Endodermal cell (in vitro differentiated cells): ENCODE measurements at regions not wholly inside any gene's neighbourhood (a gene's known extent, or its start where the extent isn't known, plus 50 kb on each side); places are given as distances from the start of the nearest gene placed in this dataset.

ENCODE experiments used
- DNase-seq: peaks from one replicate; pipeline ENCODE4 v3.0.0-alpha.2; 2017
- H3K27ac ChIP-seq: 2 replicates; pipeline ENCODE4 v1.5.1; 2013; ENCODE audit warnings: mild to moderate bottlenecking, low read depth, low read length, moderate library complexity
- H3K27me3 ChIP-seq: 2 replicates; pipeline ENCODE4 v1.6.1; 2013; ENCODE audit warnings: mild to moderate bottlenecking, low read length, moderate library complexity; ENCODE audit not compliant: insufficient read depth, control insufficient read depth, poor library complexity, severe bottlenecking
- H3K36me3 ChIP-seq: 2 replicates; pipeline ENCODE4 v1.7.0; 2013; ENCODE audit warnings: mild to moderate bottlenecking, low read length, moderate library complexity; ENCODE audit not compliant: control insufficient read depth, insufficient read depth
- H3K4me1 ChIP-seq: one replicate; pipeline ENCODE4 v1.7.0; 2013; ENCODE audit warnings: low read length; ENCODE audit not compliant: control insufficient read depth, insufficient read depth
- H3K4me3 ChIP-seq: 2 replicates; pipeline ENCODE4 v1.5.1; 2013; ENCODE audit warnings: mild to moderate bottlenecking, low read length, moderate library complexity
- H3K9ac ChIP-seq: 2 replicates; pipeline ENCODE4 v1.6.1; 2013; ENCODE audit warnings: mild to moderate bottlenecking, low read length, moderate library complexity; ENCODE audit not compliant: poor library complexity, severe bottlenecking; ENCODE audit errors: extremely low read depth
- H3K9me3 ChIP-seq: 2 replicates; pipeline ENCODE4 v1.6.1; 2013; ENCODE audit warnings: mild to moderate bottlenecking, low read length, moderate library complexity; ENCODE audit not compliant: control insufficient read depth
- H3K27ac Mint-ChIP-seq: 2 replicates; pipeline ENCODE4 v1.8.0; 2020; ENCODE audit warnings: mixed read lengths
- H3K27me3 Mint-ChIP-seq: 2 replicates; pipeline ENCODE4 v1.8.0; 2021; ENCODE audit warnings: mild to moderate bottlenecking, mixed read lengths; ENCODE audit not compliant: insufficient read depth
- H3K36me3 Mint-ChIP-seq: 2 replicates; pipeline ENCODE4 v1.8.0; 2020; ENCODE audit warnings: low read depth, mixed read lengths
- H3K4me1 Mint-ChIP-seq: 2 replicates; pipeline ENCODE4 v1.8.0; 2020; ENCODE audit warnings: mixed read lengths
- H3K4me3 Mint-ChIP-seq: 2 replicates; pipeline ENCODE4 v1.8.0; 2020; ENCODE audit warnings: mild to moderate bottlenecking, moderate library complexity, mixed read lengths
- H3K9me3 Mint-ChIP-seq: 2 replicates; pipeline ENCODE4 v1.8.0; 2020; ENCODE audit warnings: mild to moderate bottlenecking, mixed read lengths
- WGBS, 2 experiments: methylation state at CpG; one replicate each; pipeline versions ENCODE4 v1.1.5 to v1.1.7; 2013; ENCODE audit warnings: missing lambda C conversion rate in 2 of 2, mixed read lengths in 1 of 2; ENCODE audit not compliant: insufficient coverage in 1 of 2, insufficient read length in 1 of 2; 5-methylcytosine and 5-hydroxymethylcytosine counted together
- TF ChIP-seq, protein P1 (sequence below): fragments of 200-600 bp; sonication (generic); conservative IDR thresholded peaks from 2 replicates; pipeline ENCODE4 v1.5.0; 2021; ENCODE audit warnings: antibody characterized with exemption, mild to moderate bottlenecking

DNA sequence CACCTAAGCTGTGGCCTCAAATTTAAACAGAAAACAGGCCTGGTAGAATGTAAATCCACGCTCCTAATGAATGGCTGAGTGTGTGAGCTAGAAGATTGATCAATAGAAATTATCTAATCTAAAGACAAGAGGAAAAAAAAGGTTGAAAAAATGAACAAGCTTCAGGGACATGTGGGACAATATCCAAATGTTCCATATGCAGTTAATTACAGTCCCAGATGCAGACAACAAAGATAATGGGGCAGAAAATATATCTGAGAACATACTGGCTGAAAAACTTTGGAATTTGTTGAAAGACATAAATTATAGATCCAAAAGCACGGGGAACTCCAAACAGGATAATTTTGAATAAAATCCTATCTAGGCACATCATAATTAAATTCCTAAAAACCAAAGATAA lies 186.7 kb upstream of the SIX2 start:
- Histone ChIP-seq H3K9me3 (no peaks in the 10 kb centered on the region), H3K4me3 (no peak overlapping the region), H3K9ac (no peak overlapping the region), H3K27me3 (no peaks in the 10 kb centered on the region), H3K36me3 (no peaks in the 10 kb centered on the region), H3K27ac (no peak overlapping the region), H3K4me1 (no peaks in the 10 kb centered on the region)
- H3K9me3 Mint-ChIP-seq = no peaks in the 10 kb centered on the region
- no peak overlapping the region for H3K27ac Mint-ChIP-seq
- no peaks in the 10 kb centered on the region for H3K36me3 Mint-ChIP-seq
- H3K4me1 Mint-ChIP-seq = peaks cover 13% of the 10 kb centered on the region
- WGBS, 2 experiments = 89 to 100% methylated on average over 1 to 2 of the region's 2 CpGs
- no peak for DNase-seq
- no peaks in the 10 kb centered on the region for H3K27me3 Mint-ChIP-seq
- no peak overlapping the region for H3K4me3 Mint-ChIP-seq
- TF ChIP-seq, protein P1, sequence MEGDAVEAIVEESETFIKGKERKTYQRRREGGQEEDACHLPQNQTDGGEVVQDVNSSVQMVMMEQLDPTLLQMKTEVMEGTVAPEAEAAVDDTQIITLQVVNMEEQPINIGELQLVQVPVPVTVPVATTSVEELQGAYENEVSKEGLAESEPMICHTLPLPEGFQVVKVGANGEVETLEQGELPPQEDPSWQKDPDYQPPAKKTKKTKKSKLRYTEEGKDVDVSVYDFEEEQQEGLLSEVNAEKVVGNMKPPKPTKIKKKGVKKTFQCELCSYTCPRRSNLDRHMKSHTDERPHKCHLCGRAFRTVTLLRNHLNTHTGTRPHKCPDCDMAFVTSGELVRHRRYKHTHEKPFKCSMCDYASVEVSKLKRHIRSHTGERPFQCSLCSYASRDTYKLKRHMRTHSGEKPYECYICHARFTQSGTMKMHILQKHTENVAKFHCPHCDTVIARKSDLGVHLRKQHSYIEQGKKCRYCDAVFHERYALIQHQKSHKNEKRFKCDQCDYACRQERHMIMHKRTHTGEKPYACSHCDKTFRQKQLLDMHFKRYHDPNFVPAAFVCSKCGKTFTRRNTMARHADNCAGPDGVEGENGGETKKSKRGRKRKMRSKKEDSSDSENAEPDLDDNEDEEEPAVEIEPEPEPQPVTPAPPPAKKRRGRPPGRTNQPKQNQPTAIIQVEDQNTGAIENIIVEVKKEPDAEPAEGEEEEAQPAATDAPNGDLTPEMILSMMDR = no peak

DNA sequence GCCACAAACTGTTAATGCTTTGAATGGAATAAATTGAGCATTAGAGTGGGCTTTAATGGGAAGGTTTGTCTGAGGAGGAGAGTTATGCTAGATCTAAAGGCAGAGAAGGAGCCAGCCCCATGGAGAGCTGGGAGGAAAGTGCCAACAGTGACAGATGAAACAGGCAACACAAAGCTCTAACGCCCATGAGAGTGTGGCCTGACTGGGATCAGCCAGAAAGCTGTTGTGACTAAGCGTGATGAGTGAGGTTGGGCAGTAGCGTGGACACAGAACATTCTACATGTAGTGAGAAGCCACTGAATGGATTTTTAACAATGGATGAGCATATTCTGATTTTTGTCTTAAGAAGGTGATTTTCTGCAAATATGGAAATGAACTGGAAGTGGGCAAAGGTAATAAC lies 185.3 kb upstream of the SIX2 start:
- Histone ChIP-seq H3K4me3 (no peak overlapping the region), H3K27ac (no peak overlapping the region), H3K9ac (no peak overlapping the region), H3K9me3 (no peaks in the 10 kb centered on the region), H3K27me3 (no peaks in the 10 kb centered on the region), H3K36me3 (no peaks in the 10 kb centered on the region), H3K4me1 (no peaks in the 10 kb centered on the region)
- Mint-ChIP-seq H3K4me1 (peaks cover 13% of the 10 kb centered on the region), H3K36me3 (no peaks in the 10 kb centered on the region), H3K9me3 (no peaks in the 10 kb centered on the region), H3K4me3 (no peak overlapping the region), H3K27me3 (peaks cover 6% of the 10 kb centered on the region), H3K27ac (no peak overlapping the region)
- TF ChIP-seq, protein P1 = no peak
- WGBS, 2 experiments = 82 to 89% methylated on average over 3 of the region's 3 CpGs
- DNase-seq = no peak

DNA sequence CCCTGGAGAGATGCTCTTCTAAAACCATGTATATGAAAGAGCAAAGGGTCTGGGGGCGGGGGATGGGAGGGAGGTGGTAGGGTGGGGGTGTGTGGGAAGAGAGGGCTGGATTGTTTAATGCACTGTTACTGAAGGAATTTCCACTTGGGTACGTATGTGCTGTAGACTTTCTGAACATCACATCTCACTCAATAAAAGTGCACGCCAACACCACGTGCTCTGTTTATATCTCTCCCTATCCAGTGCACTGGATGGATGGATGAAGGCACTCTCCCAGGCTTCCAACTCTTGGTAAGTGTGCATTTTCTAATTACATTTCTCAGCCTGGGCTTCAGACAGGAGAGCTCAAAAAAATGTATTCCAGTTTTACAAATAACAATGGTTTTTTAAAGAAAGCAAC lies 184.3 kb upstream of the SIX2 start:
- Histone ChIP-seq H3K27ac (no peak overlapping the region), H3K9ac (no peak overlapping the region), H3K4me3 (no peak overlapping the region), H3K27me3 (no peaks in the 10 kb centered on the region), H3K36me3 (no peaks in the 10 kb centered on the region), H3K4me1 (no peaks in the 10 kb centered on the region), H3K9me3 (no peaks in the 10 kb centered on the region)
- DNase-seq = no peak
- no peak overlapping the region for H3K27ac Mint-ChIP-seq
- peaks cover 13% of the 10 kb centered on the region for H3K4me1 Mint-ChIP-seq
- TF ChIP-seq, protein P1 = no peak
- 90 to 96% methylated on average over 3 to 4 of the region's 4 CpGs for WGBS, 2 experiments
- H3K27me3 Mint-ChIP-seq = peaks cover 12% of the 10 kb centered on the region
- no peaks in the 10 kb centered on the region for H3K36me3 Mint-ChIP-seq
- H3K4me3 Mint-ChIP-seq = no peak overlapping the region
- H3K9me3 Mint-ChIP-seq = no peaks in the 10 kb centered on the region
